IMR-90 (cell line): ENCODE measurements at regions not wholly inside any gene's neighbourhood (a gene's known extent, or its start where the extent isn't known, plus 50 kb on each side); places are given as distances from the start of the nearest gene placed in this dataset.

Experiments
- CEBPB ChIP-seq: IDR thresholded peaks from 2 replicates; pipeline ENCODE4 v1.6.1; 2012; ENCODE audit warnings: low read depth, low read length, improper control_type of control experiment
- MAFK ChIP-seq: IDR thresholded peaks from 2 replicates; pipeline ENCODE4 v1.6.1; 2012; ENCODE audit warnings: low read depth, low read length, improper control_type of control experiment
- MAZ ChIP-seq: IDR thresholded peaks from 2 replicates; pipeline ENCODE4 v1.6.1; 2012; ENCODE audit warnings: low read depth, mild to moderate bottlenecking, low read length, improper control_type of control experiment, moderate library complexity, borderline replicate concordance
- MXI1 ChIP-seq: IDR thresholded peaks from 2 replicates; pipeline ENCODE4 v1.6.1; 2012; ENCODE audit warnings: low read depth, mild to moderate bottlenecking, low read length, moderate library complexity, borderline replicate concordance
- POLR2A ChIP-seq: IDR thresholded peaks from 2 replicates; pipeline ENCODE4 v1.6.1; 2012; ENCODE audit warnings: mild to moderate bottlenecking, low read depth, low read length
- SMC3 ChIP-seq: fragments of 150-350 bp; IDR thresholded peaks from 2 replicates; pipeline ENCODE4 v1.6.1; 2016; ENCODE audit warnings: low read depth, mild to moderate bottlenecking, antibody characterized with exemption, low read length, moderate library complexity
- TF ChIP-seq, protein P1 (sequence below): conservative IDR thresholded peaks from 2 replicates; pipeline ENCODE4 v1.5.1; 2012; ENCODE audit warnings: mild to moderate bottlenecking, low read depth, low read length, improper control_type of control experiment

DNA sequence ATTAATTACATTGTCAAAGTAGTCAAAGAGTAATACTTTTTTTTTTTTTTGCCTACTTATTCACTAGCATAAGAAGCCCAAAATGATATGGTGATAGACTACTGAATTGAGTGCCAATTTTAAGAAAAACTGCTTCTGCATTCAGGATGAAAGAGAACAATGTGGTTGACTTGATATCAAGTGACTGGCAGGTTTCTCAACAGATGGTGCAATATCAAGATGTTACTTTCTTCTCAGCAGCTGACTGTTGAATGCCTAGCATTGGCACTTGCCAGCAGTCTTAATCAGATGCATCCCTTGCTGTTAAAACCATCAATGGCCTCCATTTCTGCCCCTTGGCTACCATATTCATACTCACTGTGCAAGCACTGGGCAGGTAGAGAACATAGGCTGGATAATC lies 863.2 kb downstream of the GBE1 start:
- TF ChIP-seq, protein P1, sequence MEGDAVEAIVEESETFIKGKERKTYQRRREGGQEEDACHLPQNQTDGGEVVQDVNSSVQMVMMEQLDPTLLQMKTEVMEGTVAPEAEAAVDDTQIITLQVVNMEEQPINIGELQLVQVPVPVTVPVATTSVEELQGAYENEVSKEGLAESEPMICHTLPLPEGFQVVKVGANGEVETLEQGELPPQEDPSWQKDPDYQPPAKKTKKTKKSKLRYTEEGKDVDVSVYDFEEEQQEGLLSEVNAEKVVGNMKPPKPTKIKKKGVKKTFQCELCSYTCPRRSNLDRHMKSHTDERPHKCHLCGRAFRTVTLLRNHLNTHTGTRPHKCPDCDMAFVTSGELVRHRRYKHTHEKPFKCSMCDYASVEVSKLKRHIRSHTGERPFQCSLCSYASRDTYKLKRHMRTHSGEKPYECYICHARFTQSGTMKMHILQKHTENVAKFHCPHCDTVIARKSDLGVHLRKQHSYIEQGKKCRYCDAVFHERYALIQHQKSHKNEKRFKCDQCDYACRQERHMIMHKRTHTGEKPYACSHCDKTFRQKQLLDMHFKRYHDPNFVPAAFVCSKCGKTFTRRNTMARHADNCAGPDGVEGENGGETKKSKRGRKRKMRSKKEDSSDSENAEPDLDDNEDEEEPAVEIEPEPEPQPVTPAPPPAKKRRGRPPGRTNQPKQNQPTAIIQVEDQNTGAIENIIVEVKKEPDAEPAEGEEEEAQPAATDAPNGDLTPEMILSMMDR: no peak
- TF ChIP-seq MAZ (no peak), SMC3 (no peak), POLR2A (no peak), CEBPB (no peak), MAFK (no peak), MXI1 (no peak)
